ENCODE measurements at regions not wholly inside any gene's neighbourhood (a gene's known extent, or its start where the extent isn't known, plus 50 kb on each side); places are given as distances from the start of the nearest gene placed in this dataset.

- TF ChIP-seq CTCF (IDR thresholded peaks at IDR 0.05 in 4 of 5, conservative IDR thresholded peaks at IDR 0.05 in 1 of 5) (no peak), POLR2A (IDR thresholded peaks at IDR 0.05) (no peak)
Observed at GRCh38 chr13:85652491-85652890, 146.7 kb downstream of the SLITRK6 start.
